ENCODE measurements at regions not wholly inside any gene's neighbourhood (a gene's known extent, or its start where the extent isn't known, plus 50 kb on each side); places are given as distances from the start of the nearest gene placed in this dataset.

DNA sequence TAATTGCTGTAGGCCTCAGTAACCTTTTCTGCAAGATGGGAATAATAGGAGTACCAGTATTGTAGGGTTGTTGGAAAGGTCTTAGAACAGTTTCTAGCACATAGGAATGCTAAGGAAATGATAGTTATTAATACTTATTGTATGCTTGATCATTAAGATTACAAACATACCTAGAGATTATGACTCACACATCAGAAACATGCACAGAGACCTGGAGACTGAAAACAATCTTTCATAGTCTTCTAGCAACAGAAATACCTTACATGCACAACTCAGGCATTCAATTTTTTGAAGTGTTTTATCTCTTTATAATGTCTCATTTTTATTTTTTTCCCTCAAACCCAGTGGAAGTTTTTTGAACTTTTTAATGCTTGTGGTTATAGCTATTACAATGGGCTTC lies 104.4 kb upstream of the ZBTB20 start:
- Histone ChIP-seq H4K91ac (ENCODE audit: insufficient read depth, low read depth, low read length) (no peak overlapping the region), H3K4me1 (ENCODE audit: control insufficient read depth, insufficient read depth, low read length) (peaks cover 2% of the 10 kb centered on the region), H3K36me3 (ENCODE audit: control insufficient read depth, insufficient read depth, low read length) (no peaks in the 10 kb centered on the region), H3K23ac (ENCODE audit: low read depth, low read length) (no peak overlapping the region), H3K79me1 (ENCODE audit: low read depth in 1 of 2, low read length in 2 of 2) (no peaks in the 10 kb centered on the region), H2AFZ (replicated peaks; ENCODE audit: low read length, poor library complexity) (no peak overlapping the region), H3K27me3 (ENCODE audit: control insufficient read depth, insufficient read depth, low read length) (no peaks in the 10 kb centered on the region), H3K4ac (ENCODE audit: low read depth, low read length) (no peak overlapping the region), H4K8ac (ENCODE audit: low read depth in 2 of 2, low read length in 2 of 2) (no peak overlapping the region), H3K18ac (ENCODE audit: low read depth, low read length) (no peak overlapping the region), H3K56ac (ENCODE audit: extremely low read depth, insufficient read depth, low read length) (no peak overlapping the region), H2BK5ac (ENCODE audit: low read depth, low read length, poor library complexity, severe bottlenecking) (no peak overlapping the region), H3K14ac (replicated peaks; ENCODE audit: low read depth, low read length) (no peak overlapping the region), H3K27ac (ENCODE audit: insufficient read depth, low read length) (no peak overlapping the region), H2BK20ac (ENCODE audit: low read depth, low read length) (no peak overlapping the region), H2AK9ac (replicated peaks; ENCODE audit: low read depth, low read length, poor library complexity) (no peak overlapping the region), H2BK15ac (ENCODE audit: low read depth, low read length) (no peak overlapping the region), H2BK120ac (ENCODE audit: low read depth, low read length) (no peak overlapping the region), H3K4me2 (ENCODE audit: low read depth, low read length) (no peak overlapping the region), H3K9me1 (ENCODE audit: insufficient read depth, low read length) (no peaks in the 10 kb centered on the region), H2AK5ac (ENCODE audit: low read depth, low read length) (no peak overlapping the region), H4K20me1 (ENCODE audit: insufficient read depth, low read length) (no peaks in the 10 kb centered on the region), H3K9ac (ENCODE audit: low read depth, low read length) (no peak overlapping the region), H3K4me3 (ENCODE audit: insufficient read depth, low read depth, low read length) (no peak overlapping the region), H3K9me3 (ENCODE audit: control insufficient read depth, insufficient read depth, low read length) (no peaks in the 10 kb centered on the region), H4K5ac (ENCODE audit: low read depth, low read length) (no peak overlapping the region)
- ChIA-PET POLR2A (ENCODE audit: unreplicated experiment) (no interaction called here), CTCF (no interaction called here)
- no TSS peak for BruUV-seq (replicated peaks)
- ATAC-seq (ENCODE audit: low read depth) (no peak), DNase-seq (no peak)
- dilution Hi-C loops (cut with HindIII; ENCODE audit: low sequenced_read_pairs, unreplicated experiment) (no loop called here), intact Hi-C loops (cut with micrococcal nuclease) (no loop called here), in situ Hi-C loops (cut with MboI; ENCODE audit: low sequenced_read_pairs) (no loop called here)
- TF ChIP-seq, protein P1, sequence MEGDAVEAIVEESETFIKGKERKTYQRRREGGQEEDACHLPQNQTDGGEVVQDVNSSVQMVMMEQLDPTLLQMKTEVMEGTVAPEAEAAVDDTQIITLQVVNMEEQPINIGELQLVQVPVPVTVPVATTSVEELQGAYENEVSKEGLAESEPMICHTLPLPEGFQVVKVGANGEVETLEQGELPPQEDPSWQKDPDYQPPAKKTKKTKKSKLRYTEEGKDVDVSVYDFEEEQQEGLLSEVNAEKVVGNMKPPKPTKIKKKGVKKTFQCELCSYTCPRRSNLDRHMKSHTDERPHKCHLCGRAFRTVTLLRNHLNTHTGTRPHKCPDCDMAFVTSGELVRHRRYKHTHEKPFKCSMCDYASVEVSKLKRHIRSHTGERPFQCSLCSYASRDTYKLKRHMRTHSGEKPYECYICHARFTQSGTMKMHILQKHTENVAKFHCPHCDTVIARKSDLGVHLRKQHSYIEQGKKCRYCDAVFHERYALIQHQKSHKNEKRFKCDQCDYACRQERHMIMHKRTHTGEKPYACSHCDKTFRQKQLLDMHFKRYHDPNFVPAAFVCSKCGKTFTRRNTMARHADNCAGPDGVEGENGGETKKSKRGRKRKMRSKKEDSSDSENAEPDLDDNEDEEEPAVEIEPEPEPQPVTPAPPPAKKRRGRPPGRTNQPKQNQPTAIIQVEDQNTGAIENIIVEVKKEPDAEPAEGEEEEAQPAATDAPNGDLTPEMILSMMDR (conservative IDR thresholded peaks at IDR 0.05; ENCODE audit: low read depth, low read length), result no peak
- TF ChIP-seq RCOR1 (IDR thresholded peaks at IDR 0.05; ENCODE audit: insufficient replicate concordance, low read length) (no peak), CEBPB (IDR thresholded peaks at IDR 0.05; ENCODE audit: low read depth, low read length) (no peak), MXI1 (IDR thresholded peaks at IDR 0.05; ENCODE audit: borderline replicate concordance, low read depth, low read length) (no peak), MAZ (IDR thresholded peaks at IDR 0.05; ENCODE audit: borderline replicate concordance, low read depth, low read length) (no peak)
